Central memory CD4-positive, alpha-beta T cell (primary cell): ENCODE measurements at regions not wholly inside any gene's neighbourhood (a gene's known extent, or its start where the extent isn't known, plus 50 kb on each side); places are given as distances from the start of the nearest gene placed in this dataset.
"Not testable (repeated sequence)": the region's sequence is repeated elsewhere in the genome, so short reads cannot be mapped to it uniquely, and the experiment has no call there.

Experiments used
- DNase-seq: peaks from one replicate; pipeline ENCODE4 v3.0.0; 2022

DNA sequence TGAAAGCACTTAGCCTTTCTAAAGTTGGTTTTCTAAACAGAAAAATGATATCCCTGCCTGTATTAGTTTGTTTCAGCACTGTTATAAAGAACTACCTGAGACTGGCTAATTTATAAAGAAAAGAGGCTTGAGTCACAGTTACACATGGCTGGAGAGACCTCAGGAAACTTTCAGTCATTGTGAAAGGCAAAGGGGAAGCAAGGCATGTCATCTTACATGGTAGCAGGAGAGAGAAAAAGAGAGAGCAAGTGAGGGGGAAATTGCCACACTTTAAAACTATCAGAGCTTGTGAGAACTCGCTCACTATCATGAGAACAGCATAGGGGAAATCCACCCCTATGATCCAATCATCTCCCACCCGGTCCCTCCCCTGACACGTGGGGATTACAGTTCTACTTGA is 64.9 kb downstream of the FAM170A start:
- DNase-seq = no peak

DNA sequence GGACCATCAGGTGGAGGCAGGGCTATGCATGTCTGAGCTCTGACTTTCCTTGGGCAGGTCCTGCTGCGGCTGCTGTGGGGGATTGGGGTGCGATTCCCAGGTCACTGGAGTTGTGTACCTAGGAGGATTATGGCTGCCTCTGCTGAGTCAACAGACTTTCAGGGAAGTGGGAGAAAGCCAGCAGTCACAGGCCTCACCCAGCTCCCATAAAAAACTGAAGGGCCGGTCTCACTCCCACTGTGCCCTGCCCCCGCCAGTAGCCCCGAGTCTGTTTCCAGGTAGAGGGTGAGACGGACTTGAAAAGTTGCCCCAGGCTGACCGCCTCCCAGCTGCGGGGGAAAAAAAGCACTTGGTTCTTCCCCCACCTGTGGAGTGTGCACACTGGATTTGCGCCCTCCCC is 76.7 kb downstream of the FAM170A start:
- no peak for DNase-seq

DNA sequence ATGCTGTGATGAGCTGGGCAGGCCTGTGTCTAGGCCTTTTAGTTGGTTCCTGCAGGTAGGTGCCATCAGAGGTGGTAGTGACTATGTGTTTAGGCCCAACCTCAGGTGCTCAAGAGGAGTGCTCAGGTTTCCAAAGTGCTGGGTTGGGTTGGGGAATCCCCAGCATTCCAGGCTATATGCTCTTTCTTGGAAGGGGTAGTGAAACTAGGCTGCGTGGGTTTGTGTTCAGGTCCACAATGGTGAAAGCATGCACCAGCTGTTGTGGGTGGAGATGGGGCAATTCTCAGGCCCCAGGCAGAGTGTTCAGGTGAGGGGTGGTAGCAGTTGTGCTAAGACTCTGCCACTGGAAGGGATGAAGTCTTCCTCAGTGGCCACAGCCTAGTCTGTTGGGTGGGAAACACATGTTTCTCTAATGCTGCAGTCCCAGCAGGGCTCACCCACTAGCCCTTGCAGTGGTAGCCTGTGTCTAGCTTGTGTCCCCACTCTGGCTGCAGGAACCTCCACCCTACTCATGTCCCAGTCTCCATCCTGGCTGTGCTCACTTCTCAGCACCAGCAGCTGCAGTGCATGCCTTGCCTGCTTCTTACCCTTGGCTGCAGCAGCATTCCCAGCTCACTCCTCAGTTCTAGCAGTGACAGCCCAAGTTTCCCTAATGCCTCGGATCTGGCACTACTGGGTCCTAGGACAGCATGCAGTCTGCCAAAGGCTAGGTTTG is 78.9 kb downstream of the FAM170A start:
- DNase-seq = no peak

DNA sequence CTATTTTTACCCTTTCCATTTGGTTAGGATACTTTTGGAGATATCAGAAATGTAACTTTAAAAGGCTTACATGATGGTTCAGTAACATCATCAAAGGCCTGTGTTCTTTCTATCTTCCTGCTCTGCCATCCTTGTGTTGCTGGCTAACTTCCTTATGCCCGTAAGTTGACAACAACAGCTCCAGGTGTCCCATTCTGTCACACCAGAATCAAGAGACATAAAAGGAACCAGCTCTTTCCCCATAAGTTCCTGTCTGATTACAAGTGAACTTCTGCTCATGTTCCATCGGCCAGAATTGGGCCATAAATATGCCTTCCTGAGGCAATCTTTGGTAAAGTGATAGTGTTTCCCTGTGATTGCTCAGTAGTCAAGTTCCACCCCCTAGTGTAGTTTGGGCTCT is 92.4 kb downstream of the FAM170A start:
- no peak for DNase-seq

DNA sequence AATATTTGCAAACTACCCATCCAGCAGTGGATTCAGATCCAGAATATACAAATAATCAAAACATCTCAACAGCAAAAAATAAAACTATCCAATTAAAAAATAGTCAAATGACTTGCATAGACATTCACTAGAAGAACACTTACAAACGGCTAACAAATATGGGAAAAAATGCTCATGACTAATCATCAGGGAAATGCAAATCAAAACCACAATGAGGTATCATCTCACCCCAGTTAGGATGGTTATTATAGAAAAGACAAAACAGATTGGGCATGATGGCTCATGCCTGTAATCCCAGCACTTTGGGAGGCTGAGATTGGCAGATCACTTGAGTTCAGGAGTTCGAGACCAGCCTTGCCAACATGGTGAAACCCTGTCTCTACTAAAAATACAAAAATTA is 95.9 kb downstream of the FAM170A start:
- not testable (repeated sequence) for DNase-seq

DNA sequence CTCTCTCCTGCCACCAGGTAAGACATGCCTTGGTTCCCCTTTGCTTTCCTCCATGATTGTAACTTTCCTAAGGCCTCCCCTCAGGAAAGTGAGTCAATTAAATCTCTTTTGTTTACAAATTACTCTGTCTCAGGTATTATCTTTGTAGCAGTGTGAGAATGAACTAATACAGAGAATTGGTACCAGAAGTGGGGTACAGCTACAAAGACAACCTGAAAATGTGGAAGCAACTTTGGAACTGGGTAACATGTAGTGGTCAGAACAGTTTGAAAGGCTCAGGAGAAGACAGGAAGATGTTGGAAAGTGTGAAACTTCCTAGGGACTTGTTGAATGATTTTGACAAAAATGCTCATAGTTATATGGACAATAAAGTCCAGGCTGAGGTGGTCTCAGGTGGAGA is 97.2 kb downstream of the FAM170A start:
- DNase-seq = no peak

DNA sequence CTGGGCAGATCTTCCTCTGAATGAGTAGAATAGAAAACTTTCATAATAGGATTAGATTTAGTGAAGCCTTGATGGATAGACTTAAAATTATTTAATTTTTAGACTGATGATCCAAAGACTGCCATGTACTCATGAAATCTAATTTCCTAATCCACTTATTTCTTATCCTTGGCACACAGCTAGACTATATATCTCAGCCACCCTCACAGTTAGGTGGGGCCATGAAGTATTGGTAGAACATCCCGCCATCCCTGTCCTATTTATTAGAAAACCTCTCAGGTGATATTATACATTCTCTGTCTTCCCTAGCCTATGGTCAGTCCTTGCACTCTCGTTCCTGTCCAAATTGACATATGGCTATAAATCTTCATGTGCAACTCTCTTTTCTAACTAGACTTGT is 110.9 kb downstream of the FAM170A start:
- DNase-seq = no peak

DNA sequence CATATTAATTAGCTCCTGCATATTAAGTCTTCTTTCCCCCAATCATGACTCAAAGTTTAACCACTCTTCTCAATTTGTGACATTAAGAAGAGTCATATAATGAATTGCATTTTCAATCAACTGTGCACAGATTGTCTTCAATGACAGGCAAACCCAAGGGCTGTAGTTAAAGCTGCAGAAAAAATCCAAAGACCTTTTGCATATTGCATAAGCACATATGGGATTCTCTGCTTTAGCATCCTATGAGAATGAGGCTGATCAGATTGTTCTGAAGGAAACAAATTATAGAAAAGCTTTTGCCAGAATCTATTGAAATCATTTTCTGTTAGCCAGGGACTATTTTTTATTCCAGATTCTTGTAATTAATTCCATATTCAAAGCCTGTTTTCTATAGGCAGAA is 112.3 kb downstream of the FAM170A start:
- no peak for DNase-seq

DNA sequence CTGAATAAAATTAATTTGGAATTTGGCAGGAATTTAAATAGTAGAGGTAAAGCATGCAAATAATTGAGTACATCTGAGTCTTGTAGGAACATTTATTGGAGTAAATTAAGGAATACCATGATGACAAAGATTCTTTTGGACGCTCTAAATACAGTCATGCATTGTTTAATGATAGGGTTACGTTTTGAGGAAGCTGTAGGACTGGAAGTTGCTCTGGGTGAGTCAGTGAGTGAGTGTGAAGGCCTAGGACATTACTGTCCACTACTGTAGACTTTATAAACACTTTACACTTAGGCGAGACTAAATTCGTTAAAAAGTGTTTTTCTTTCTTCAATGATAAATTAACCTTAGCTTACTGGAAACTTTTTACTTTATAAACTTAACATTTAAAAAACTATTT is 113.0 kb downstream of the FAM170A start:
- DNase-seq = no peak

DNA sequence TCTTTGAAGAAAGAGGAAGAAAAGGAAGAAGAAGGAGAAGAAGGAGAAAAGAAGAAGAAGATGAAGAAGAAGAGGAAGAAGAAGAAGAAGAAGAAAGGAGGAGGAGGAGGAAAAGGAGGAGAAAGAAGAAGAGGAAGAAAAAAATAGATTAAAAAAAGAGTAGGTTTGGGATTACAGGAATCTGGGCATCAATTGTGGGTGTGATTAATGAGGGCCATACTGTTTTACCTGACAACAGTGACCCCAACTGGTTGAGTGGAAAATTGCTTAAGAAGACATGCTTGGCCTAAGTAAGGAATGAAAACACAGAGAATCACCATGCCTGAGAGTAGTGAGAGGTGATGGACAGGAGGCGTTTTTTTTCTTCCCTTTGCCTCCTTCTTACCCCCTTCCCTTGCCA is 114.6 kb downstream of the FAM170A start:
- DNase-seq = peak; percentile 1

DNA sequence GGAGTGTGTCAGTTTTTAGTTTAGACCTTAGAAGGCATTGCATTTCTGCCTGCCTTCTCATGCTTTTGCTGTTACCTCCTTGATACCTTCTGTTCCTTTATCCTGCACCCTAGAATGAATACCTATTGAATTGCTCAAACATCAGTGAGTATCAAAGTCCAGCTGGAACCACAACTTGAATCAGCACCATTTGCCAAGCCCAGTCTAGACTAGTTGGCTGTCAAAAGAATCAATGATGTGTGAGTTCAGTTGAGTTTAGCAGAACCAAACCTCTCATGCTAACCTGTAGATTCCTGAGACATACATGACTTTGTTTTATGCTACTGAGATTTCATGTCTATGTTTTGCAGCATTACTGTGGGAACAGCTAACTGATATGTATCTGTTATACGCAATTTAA is 116.6 kb downstream of the FAM170A start:
- DNase-seq = no peak

DNA sequence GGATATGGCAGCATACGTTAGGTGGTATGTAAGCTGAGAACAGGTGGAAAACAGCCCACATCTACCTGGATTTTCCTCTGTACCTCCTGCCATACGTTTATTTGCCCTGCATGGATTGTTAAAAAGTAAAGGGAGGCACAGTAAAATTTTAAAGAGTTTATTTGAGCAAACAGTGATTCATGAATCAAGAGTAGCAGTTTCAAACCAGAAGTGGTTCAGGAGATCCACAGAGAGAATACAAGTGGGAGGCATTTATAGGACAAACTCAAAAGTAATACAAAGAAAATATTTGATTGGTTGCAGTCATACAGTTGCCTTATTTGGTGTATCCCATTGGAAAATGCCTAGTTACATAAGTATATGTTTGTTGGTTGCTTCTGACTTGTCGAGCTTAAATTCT is 117.6 kb downstream of the FAM170A start:
- DNase-seq = no peak

DNA sequence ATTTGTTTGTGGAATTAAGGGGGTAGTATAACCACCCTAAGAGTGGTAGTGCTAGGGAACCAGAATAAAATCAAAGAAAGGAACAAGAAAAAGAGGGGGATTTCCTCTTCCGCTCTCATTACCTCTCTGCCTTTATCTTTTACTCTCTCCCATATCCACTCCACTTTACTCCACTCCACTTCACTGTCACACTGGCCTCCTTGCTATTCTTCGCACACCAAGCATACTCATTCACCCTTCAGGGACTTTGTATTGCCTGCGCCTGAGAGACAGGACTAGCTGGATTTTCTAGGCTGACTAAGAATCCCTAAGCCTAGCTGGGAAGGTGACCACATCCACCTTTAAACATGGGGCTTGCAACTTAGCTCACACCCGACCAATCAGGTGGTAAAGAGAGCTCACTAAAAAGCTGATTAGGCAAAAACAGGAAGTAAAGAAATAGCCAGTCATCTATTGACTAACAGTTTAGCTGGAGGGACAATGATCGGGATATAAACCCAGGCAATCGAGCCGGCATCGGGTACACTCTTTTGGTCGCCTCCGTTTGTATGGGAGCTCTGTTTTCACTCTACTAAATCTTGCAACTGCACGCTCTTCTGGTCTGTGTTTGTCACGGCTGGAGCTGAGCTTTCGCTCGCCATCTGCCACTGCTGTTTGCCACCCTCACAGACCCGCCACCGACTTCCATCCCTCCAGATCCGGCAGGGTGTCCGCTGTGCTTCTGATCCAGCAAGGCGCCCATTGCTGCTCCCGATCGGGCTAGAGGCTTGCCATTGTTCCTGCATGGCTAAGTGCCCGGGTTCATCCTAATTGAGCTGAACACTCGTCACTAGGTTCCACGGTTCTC is 121.8 kb downstream of the FAM170A start:
- DNase-seq = no peak

DNA sequence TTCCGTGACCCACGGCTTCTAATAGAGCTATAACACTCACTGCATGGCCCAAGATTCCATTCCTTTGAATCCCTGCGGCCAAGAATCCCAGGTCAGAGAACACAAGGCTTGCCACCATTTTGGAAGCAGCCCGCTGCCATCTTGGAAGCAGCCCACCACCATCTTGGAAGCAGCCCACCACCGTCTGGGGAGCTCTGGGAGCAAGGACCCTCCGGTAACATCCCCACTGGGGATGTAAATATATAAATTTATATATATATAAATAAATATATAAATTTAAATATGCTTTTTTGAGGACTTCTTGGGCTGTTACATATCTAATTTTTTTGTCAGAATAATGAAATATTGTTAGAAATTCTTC is 122.4 kb downstream of the FAM170A start:
- no peak for DNase-seq

DNA sequence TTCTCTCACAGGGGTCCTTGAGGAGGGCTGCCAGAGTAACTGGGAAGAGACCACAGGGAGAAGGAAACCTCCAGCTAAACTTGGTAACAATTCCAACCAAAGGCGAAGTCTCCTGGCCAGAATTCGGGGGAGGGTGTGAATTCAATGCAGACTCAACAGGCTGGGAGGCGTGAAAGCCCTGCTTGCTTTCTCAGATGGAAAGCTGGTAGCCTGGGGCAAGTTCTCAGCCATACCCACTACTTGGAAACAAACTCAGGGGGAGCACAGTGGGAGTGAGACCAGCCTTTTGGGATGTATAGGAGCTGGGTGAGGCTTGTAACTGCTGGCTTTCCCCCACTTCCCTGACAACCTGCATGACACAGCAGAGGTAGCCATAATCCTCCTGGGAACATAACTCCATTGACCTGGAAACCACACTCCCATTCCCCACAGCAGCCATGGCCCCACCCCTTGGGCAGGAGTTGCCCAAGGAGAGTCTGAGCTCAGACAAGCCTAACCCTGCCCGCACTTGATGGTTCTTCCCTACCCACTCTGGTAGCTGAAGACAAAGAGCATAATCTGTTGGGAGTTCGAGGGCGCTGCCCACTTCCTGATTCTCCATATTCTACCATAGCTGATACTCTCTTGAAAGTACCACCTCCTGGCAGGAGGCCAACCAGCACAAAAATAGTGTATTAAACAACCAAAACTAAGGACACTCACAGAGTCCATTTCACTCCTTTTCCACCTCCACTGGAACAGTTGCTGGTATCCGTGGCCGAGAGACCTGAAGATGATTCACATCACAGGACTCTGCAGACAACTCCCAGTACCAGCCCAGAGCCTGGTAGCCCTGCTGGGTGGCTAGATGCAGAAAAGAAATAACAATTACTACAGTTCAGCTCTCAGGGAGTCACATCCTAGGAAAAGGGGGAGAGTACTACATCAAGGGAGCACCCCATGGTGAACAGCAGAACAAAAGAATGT is 123.8 kb downstream of the FAM170A start:
- no peak for DNase-seq

DNA sequence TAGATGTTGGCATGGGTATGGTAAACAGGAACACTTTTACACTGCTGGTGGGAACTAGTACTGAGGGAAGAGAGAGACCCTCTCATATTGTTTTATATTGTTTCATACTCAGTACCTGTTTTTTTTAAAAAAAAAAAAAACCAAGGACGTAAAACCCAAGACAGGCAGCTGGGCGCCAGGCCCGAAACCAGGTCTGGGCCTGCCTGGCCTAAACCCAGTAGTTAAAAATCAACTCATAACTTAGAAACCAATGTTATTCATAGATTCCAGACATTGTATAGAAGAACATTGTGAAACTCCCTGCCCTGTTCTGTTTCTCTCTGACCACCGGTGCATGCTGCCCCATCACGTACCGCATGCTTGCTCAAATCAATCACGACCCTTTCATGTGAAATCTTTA is 125.5 kb downstream of the FAM170A start:
- not testable (repeated sequence) for DNase-seq

DNA sequence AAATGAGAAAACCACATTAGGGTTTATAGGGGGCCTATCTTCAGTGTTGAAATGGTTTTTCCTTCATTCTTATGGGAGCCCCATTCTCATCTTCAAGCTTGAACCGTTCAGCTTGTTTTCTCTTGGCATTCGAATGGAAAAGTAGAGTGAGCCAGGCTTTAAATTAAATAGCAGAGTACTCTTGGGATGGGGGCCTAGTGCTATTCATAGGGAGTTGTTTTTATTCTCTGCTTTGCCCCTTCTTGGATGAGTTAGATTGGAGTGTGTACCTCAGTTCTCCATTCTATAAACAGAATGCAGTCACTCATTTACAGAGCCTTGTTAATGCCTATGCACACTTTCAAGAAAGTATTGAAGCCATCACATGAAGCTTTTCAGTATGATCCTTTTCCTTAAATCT is 127.9 kb downstream of the FAM170A start:
- DNase-seq = no peak

DNA sequence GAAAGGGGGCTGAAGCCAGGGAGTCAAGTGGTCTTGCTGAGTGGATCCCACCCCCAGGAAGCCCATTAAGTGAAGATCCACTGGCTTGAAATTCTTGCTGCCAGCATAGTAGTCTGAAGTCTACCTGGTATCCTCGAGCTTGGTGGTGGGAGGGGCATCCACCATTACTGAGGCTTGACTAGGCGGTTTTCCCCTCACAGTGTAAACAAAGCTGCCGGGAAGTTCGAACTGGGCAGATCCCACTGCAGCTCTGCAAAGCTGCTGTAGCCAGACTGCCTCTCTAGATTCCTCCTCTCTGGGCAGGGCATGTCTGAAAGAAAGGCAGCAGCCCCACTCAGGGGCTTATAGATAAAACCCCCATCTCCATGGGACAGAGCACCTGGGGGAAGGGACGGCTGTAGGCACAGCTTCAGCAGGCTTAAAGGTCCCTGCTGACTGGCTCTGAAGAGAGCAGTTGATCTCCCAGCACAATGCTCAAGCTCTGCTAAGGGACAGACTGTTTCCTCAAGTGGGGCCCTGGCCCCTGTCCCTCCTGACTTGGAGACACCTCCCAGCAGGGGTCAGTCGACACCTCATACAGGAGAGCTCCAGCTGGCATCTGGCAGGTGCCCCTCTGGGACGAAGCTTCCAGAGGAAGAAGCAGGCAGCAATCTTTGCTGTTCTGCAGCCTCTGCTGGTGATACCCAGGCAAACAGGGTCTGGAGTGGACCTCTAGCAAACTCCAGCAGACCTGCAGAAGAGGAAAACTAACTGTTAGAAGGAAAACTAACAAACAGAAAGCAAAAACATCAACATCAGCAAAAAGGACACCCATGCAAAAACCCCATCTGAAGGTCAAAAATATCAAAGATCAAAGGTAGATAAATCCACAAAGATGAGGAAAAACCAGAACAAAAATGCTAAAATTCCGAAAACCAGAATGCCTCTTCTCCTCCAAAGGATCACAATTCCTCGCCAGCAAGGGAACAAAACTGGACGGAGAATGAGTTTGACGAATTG is 140.6 kb downstream of the FAM170A start:
- not testable (repeated sequence) for DNase-seq

DNA sequence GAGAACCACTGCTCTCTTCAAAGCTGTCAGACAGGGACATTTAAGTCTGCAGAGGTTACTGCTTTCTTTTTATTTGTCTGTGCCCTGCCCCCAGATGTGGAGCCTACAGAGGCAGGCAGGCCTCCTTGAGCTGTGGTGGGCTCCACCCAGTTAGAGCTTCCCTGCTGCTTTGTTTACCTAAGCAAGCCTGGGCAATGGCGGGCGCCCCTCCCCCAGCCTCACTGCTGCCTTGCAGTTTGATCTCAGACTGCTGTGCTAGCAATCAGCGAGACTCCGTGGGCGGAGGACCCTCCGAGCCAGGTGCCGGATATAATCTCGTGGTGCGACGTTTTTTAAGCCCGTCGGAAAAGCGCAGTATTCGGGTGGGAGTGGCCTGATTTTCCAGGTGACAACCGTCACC is 150.8 kb downstream of the FAM170A start:
- not testable (repeated sequence) for DNase-seq

DNA sequence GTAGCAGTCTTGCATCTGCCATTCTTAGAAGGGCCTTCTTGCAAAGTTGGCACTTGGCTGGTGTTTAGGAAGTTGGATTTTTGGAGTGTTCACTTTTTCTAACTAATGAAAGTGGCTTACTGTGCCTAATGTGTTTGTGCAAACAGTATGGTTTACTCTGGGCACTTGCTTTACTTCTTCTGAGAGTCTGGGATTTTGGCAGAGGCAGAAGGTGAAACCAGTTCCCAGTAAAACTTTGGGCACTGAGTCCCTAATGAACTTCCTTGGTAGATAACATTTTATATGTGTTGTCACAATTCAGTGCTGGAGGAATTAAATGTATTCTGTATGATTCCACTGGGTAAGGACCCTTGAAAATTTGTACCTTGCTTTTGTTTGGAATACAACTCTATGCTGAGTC is 155.7 kb downstream of the FAM170A start:
- DNase-seq = no peak

DNA sequence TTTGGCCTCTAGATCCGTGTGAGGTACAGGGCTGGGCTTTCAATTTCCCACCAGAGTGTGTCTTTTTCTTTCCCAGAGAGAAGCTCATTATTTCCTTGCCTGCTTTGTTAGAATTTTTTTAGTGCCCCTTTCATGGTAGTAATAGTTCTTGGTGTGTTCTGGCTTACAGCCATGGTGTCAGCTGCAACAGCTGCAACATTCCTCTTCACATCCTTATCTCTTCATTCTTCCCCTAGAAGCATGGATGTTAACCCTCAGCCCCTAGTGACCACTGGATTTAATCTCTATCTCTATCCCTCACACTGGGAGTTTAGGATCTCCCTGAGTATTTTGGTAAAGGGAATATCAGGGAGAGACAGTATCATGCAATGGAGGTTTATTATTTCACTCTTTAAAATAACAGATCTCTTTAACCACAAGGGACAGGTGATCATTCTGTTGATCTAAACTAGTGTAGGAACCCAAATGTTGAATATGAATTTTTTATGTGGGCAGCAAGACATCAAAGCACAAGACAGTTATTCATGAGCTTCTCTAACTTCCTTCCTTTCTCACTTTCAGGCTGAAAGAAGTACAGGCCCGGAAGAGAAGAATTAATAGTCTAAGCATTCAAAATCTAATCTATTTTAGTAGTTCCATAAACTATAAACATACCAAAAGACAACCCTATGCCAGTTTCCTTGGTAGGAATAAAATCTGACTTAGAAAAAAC is 160.2 kb downstream of the FAM170A start:
- no peak for DNase-seq
